A549 (cell line): ENCODE measurements at regions not wholly inside any gene's neighbourhood (a gene's known extent, or its start where the extent isn't known, plus 50 kb on each side); places are given as distances from the start of the nearest gene placed in this dataset.

ENCODE experiments used
- ATAC-seq, 2 experiments: fragments of 200-7000 bp in 1 of 2; fragments of >200 bp in 1 of 2; cut with Nextera tagmentation in 1 of 2; cut with Tn5 transposase in 1 of 2; 3 replicates each; pipeline versions ENCODE4 v1.8.0 to v1.9.1; 2018 to 2020; ENCODE audit warnings: mild to moderate bottlenecking in 1 of 2, moderate library complexity in 1 of 2
- CTCF ChIA-PET: fragments of 300-600 bp; sonication (Branson Sonifier 250); formaldehyde crosslinking; extraction: SDS; loops from one replicate; lab custom pipeline; 2021; ENCODE audit warnings: antibody characterized with exemption, inconsistent platforms; lab: Yijun Ruan, JAX
- POLR2A ChIA-PET: fragments of 350-600 bp; formaldehyde crosslinking; extraction: SDS; loops from one replicate; lab custom pipeline; 2021; ENCODE audit warnings: antibody characterized with exemption, inconsistent platforms; lab: Yijun Ruan, JAX
- DNase-seq, 2 experiments: peaks; one replicate each; pipeline versions ENCODE4 v3.0.0 to v3.0.0-alpha.2; 2011 to 2016; ENCODE audit warnings: low read depth in 1 of 2, low spot score in 1 of 2
- FAIRE-seq: peaks from 2 replicates; lab custom pipeline; 2011; peaks lifted over from hg19 to GRCh38; lab: Jason Lieb, UNC
- H3K27ac ChIP-seq, 2 experiments: fragments of >200 bp; sonication (Bioruptor Twin); formaldehyde crosslinking; 3 replicates each; pipeline ENCODE4 v1.5.1; 2016 to 2017
- H3K4me1 ChIP-seq: fragments of >200 bp; sonication (Bioruptor Twin); formaldehyde crosslinking; 3 replicates; pipeline ENCODE4 v1.6.1; 2016
- H3K4me2 ChIP-seq: fragments of >200 bp; sonication (Bioruptor Twin); formaldehyde crosslinking; 3 replicates; pipeline ENCODE4 v1.6.1; 2016
- H3K4me3 ChIP-seq: fragments of >200 bp; sonication (Bioruptor Twin); formaldehyde crosslinking; 3 replicates; pipeline ENCODE4 v1.5.1; 2016
- H3K9me3 ChIP-seq: fragments of >200 bp; sonication (Bioruptor Twin); formaldehyde crosslinking; 3 replicates; pipeline ENCODE4 v1.6.1; 2016
- BHLHE40 ChIP-seq: IDR thresholded peaks from 2 replicates; pipeline ENCODE4 v1.6.1; 2012; ENCODE audit warnings: low read depth, low read length, inconsistent platforms
- CBX2 ChIP-seq: fragments of 200-600 bp; sonication (generic); IDR thresholded peaks from 2 replicates; pipeline ENCODE4 v1.6.1; 2016; ENCODE audit warnings: low read depth, mild to moderate bottlenecking, borderline replicate concordance
- CBX8 ChIP-seq: fragments of 200-600 bp; sonication (generic); IDR thresholded peaks from 2 replicates; pipeline ENCODE4 v1.6.1; 2016
- EHF ChIP-seq: fragments of 250-450 bp; sonication (Bioruptor Pico); IDR thresholded peaks from 2 replicates; pipeline ENCODE4 v1.5.0; 2020; ENCODE audit warnings: mild to moderate bottlenecking
- FOSL2 ChIP-seq, 2 experiments: fragments of 450-650 bp in 1 of 2; fragments of >200 bp in 1 of 2; sonication (Bioruptor Twin) in 1 of 2; formaldehyde crosslinking; IDR thresholded peaks; 2 replicates each; pipeline versions ENCODE4 v1.5.0 to v1.6.1; 2016 to 2020; ENCODE audit warnings: mild to moderate bottlenecking in 1 of 2, moderate library complexity in 1 of 2
- GATA3 ChIP-seq: IDR thresholded peaks from 2 replicates; pipeline ENCODE4 v1.6.1; 2012; ENCODE audit warnings: borderline replicate concordance
- HDAC2 ChIP-seq: fragments of 200-600 bp; sonication (generic); IDR thresholded peaks from 2 replicates; pipeline ENCODE4 v1.6.1; 2016
- HOXB5 ChIP-seq: fragments of 250-450 bp; sonication (Bioruptor Pico); IDR thresholded peaks from 2 replicates; pipeline ENCODE4 v1.5.0; 2020; ENCODE audit warnings: mild to moderate bottlenecking, moderate library complexity
- JUN ChIP-seq, 2 experiments: fragments of >200 bp; sonication (Bioruptor Twin); formaldehyde crosslinking; IDR thresholded peaks; 2 replicates in 1 of 2; 3 replicates in 1 of 2; pipeline ENCODE4 v1.6.1; 2016 to 2017
- JUNB ChIP-seq: fragments of >200 bp; sonication (Bioruptor Twin); formaldehyde crosslinking; IDR thresholded peaks from 2 replicates; pipeline ENCODE4 v1.6.1; 2016
- KDM5A ChIP-seq: fragments of 200-600 bp; sonication (generic); IDR thresholded peaks from 2 replicates; pipeline ENCODE4 v1.6.1; 2016; ENCODE audit warnings: antibody characterized with exemption, mild to moderate bottlenecking
- MAZ ChIP-seq: fragments of 150-350 bp; IDR thresholded peaks from 2 replicates; pipeline ENCODE4 v1.6.1; 2014; ENCODE audit warnings: antibody characterized with exemption, low read depth, low read length, borderline replicate concordance
- PHF8 ChIP-seq: fragments of 200-600 bp; sonication (generic); IDR thresholded peaks from 2 replicates; pipeline ENCODE4 v1.6.1; 2016; ENCODE audit warnings: low read depth, mild to moderate bottlenecking, antibody characterized with exemption, moderate library complexity, borderline replicate concordance
- RCOR1 ChIP-seq: fragments of 150-350 bp; IDR thresholded peaks from 2 replicates; pipeline ENCODE4 v1.6.1; 2014; ENCODE audit warnings: antibody characterized with exemption, low read length, low read depth
- TFCP2L1 ChIP-seq: fragments of 250-450 bp; sonication (Bioruptor Pico); IDR thresholded peaks from 2 replicates; pipeline ENCODE4 v1.5.0; 2021; ENCODE audit warnings: mild to moderate bottlenecking
- WGBS: methylation state at CpG from one replicate; pipeline ENCODE4 v1.1.6; 2017; ENCODE audit errors: missing lambda C conversion rate; 5-methylcytosine and 5-hydroxymethylcytosine counted together
- TF ChIP-seq, protein P1 (sequence below): fragments of >200 bp; sonication (Bioruptor Twin); formaldehyde crosslinking; IDR thresholded peaks from 2 replicates; pipeline ENCODE4 v1.6.1; 2016
- TF ChIP-seq, protein P2 (sequence below): fragments of 200-600 bp; sonication (generic); IDR thresholded peaks from 2 replicates; pipeline ENCODE4 v1.6.1; 2016; ENCODE audit warnings: antibody characterized with exemption, mild to moderate bottlenecking, moderate library complexity
- TF ChIP-seq, protein P3 (sequence below): fragments of >200 bp; sonication (Bioruptor Twin); formaldehyde crosslinking; IDR thresholded peaks from 3 replicates; pipeline ENCODE4 v1.5.1; 2016
- TF ChIP-seq, protein P4 (sequence below): IDR thresholded peaks from 2 replicates; pipeline ENCODE4 v1.6.1; 2012

DNA sequence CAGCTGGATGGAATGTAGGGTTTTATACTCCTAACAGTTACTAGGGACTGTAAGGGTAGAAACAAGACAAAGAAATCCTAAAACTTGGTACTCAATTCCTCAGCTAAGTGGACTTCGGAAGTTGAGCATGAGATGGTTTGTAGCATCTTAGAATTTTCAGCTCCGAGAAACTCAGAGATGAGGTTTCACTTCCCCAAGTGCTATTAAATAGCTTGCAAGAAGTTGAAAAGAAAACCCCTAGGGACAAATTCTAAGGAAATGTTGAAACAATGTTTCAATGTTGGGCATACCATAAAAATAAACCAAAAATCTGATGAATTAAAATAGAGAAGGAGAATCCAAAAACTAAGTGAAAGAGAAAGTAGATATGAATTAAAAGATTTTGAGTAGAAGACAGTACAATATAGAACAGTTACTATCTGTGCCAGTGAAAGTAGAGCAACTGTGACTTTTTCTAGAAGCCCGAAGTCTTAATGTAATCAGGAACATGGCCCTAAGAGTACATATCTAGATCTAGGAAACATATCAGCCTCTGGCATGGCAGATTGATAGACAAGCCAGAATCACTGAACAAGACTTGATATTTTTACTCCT lies 308.6 kb upstream of the RGMB start:
- H3K4me3 ChIP-seq = no peak overlapping the region
- H3K4me1 ChIP-seq = no peaks in the 10 kb centered on the region; the same call in 2 of the 3 replicates
- no peak overlapping the region for H3K4me2 ChIP-seq
- no peak overlapping the region for H3K27ac ChIP-seq
- FAIRE-seq (no peak), DNase-seq (no peak), ATAC-seq (no peak)
- TF ChIP-seq BHLHE40 (no peak), JUN (IDR thresholded peaks at IDR 0.05) (no peak), RCOR1 (no peak), EHF (CRISPR knock-in tag) (no peak), JUNB (no peak), HDAC2 (no peak), KDM5A (no peak), CBX8 (no peak), MAZ (no peak), PHF8 (no peak), TFCP2L1 (CRISPR knock-in tag) (no peak), CBX2 (no peak)
- TF ChIP-seq, protein P1, sequence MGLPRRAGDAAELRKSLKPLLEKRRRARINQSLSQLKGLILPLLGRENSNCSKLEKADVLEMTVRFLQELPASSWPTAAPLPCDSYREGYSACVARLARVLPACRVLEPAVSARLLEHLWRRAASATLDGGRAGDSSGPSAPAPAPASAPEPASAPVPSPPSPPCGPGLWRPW = no peak
- TF ChIP-seq, protein P2, sequence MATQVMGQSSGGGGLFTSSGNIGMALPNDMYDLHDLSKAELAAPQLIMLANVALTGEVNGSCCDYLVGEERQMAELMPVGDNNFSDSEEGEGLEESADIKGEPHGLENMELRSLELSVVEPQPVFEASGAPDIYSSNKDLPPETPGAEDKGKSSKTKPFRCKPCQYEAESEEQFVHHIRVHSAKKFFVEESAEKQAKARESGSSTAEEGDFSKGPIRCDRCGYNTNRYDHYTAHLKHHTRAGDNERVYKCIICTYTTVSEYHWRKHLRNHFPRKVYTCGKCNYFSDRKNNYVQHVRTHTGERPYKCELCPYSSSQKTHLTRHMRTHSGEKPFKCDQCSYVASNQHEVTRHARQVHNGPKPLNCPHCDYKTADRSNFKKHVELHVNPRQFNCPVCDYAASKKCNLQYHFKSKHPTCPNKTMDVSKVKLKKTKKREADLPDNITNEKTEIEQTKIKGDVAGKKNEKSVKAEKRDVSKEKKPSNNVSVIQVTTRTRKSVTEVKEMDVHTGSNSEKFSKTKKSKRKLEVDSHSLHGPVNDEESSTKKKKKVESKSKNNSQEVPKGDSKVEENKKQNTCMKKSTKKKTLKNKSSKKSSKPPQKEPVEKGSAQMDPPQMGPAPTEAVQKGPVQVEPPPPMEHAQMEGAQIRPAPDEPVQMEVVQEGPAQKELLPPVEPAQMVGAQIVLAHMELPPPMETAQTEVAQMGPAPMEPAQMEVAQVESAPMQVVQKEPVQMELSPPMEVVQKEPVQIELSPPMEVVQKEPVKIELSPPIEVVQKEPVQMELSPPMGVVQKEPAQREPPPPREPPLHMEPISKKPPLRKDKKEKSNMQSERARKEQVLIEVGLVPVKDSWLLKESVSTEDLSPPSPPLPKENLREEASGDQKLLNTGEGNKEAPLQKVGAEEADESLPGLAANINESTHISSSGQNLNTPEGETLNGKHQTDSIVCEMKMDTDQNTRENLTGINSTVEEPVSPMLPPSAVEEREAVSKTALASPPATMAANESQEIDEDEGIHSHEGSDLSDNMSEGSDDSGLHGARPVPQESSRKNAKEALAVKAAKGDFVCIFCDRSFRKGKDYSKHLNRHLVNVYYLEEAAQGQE = no peak
- TF ChIP-seq, protein P3, sequence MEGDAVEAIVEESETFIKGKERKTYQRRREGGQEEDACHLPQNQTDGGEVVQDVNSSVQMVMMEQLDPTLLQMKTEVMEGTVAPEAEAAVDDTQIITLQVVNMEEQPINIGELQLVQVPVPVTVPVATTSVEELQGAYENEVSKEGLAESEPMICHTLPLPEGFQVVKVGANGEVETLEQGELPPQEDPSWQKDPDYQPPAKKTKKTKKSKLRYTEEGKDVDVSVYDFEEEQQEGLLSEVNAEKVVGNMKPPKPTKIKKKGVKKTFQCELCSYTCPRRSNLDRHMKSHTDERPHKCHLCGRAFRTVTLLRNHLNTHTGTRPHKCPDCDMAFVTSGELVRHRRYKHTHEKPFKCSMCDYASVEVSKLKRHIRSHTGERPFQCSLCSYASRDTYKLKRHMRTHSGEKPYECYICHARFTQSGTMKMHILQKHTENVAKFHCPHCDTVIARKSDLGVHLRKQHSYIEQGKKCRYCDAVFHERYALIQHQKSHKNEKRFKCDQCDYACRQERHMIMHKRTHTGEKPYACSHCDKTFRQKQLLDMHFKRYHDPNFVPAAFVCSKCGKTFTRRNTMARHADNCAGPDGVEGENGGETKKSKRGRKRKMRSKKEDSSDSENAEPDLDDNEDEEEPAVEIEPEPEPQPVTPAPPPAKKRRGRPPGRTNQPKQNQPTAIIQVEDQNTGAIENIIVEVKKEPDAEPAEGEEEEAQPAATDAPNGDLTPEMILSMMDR = no peak
- TF ChIP-seq, protein P4, sequence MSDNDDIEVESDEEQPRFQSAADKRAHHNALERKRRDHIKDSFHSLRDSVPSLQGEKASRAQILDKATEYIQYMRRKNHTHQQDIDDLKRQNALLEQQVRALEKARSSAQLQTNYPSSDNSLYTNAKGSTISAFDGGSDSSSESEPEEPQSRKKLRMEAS = no peak
- POLR2A ChIA-PET = no interaction called here
- 55% methylated on average over 3 of the region's 3 CpGs for WGBS
- CTCF ChIA-PET = no interaction called here
- no peaks in the 10 kb centered on the region for H3K9me3 ChIP-seq

DNA sequence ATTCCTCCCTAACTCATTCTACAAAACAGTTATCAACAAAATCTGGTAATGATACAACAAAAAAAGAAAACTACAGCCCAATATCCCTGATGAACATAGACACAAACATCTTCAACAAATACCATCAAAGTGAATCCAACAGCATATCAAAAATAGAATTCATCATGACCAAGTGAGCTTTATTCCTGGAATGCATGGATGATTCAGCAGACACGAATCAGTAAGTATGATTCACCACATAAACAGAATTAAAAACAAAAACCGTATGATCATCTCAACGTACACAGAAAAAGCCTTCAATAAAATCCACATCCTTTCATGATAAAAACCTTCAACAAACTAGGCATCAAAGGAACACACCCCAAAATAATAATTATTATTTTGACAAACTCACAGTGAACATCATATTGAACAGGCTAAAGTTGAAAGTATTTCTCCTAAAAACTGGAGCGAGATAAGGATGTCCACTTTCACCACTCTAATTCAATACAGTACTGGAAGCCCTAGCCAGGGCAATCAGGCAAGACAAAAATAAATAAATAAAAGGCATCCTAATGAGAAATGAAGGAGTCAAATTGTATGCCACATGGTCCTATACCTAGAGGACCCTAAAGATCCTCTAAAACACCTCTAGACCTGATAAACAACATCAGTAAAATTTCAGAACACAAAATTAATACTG lies 305.1 kb upstream of the RGMB start:
- TF ChIP-seq JUNB (peak; percentile 45; the same call in 1 of the 2 replicates), JUN (IDR thresholded peaks at IDR 0.05) (no peak), FOSL2 (IDR thresholded peaks at IDR 0.05) (0 out of 2 replicates have a peak, but pooled peaks have one; percentile 29), FOSL2 (CRISPR knock-in tag; IDR thresholded peaks at IDR 0.05) (peak; percentile 27; the same call in 1 of the 2 replicates), GATA3 (no peak), HDAC2 (no peak), HOXB5 (no peak), EHF (CRISPR knock-in tag) (no peak)

More for the DNA sequence above, 305.1 kb upstream of the RGMB start:
- ATAC-seq (peak in 1 of 2 experiments; percentile 30; a peak in 1 of 6 replicates), FAIRE-seq (no peak), DNase-seq (peak in 1 of 2 experiments; percentile 29)
- no peaks in the 10 kb centered on the region for H3K9me3 ChIP-seq
- no peak overlapping the region; the same call in 2 of the 3 replicates for H3K4me2 ChIP-seq
- under 1% methylated on average over 4 of the region's 4 CpGs for WGBS
- ChIA-PET POLR2A (no interaction called here), CTCF (no interaction called here)
- no peaks in the 10 kb centered on the region; the same call in 2 of the 3 replicates for H3K4me1 ChIP-seq
- no peak overlapping the region for H3K27ac ChIP-seq
- H3K4me3 ChIP-seq = no peak overlapping the region
